ENCODE measurements at regions not wholly inside any gene's neighbourhood (a gene's known extent, or its start where the extent isn't known, plus 50 kb on each side); places are given as distances from the start of the nearest gene placed in this dataset.

GRCh38 chr22:34493486-34493885 lies 572.5 kb upstream of the ISX start:
- ATAC-seq: no peak
- H3K9me3 ChIP-seq: peaks cover 0 to 29% (median 5%) of the 10 kb centered on the region in 12 donors
- WGBS, 4 donors: 82 to 89% (median 86%) methylated on average over 3 of the region's 3 CpGs
- no peaks in the 10 kb centered on the region for H3K36me3 ChIP-seq
- intact Hi-C loops (cut with DNase I): no loop called here
- H3K4me3 ChIP-seq: no peak overlapping the region
- H3K4me1 ChIP-seq: no peaks in the 10 kb centered on the region
- no peak overlapping the region for H3K27ac ChIP-seq
- TF ChIP-seq POLR2A (IDR thresholded peaks at IDR 0.05) (no peak), CTCF (IDR thresholded peaks at IDR 0.05) (no peak)
- no peak for DNase-seq
- H3K27me3 ChIP-seq: peaks cover 0 to 2% (median 0%) of the 10 kb centered on the region in 9 donors

GRCh38 chr22:34501366-34501965 lies 564.5 kb upstream of the ISX start:
- Histone ChIP-seq H3K9me3 (peaks cover 0 to 20% (median 4%) of the 10 kb centered on the region in 12 donors), H3K4me3 (no peak overlapping the region), H3K27ac (no peak overlapping the region), H3K36me3 (no peaks in the 10 kb centered on the region), H3K4me1 (no peaks in the 10 kb centered on the region), H3K27me3 (peaks cover 0 to 6% (median 0%) of the 10 kb centered on the region in 9 donors)
- TF ChIP-seq CTCF (IDR thresholded peaks at IDR 0.05) (no peak), POLR2A (IDR thresholded peaks at IDR 0.05) (no peak)
- intact Hi-C loops (cut with DNase I): no loop called here
- DNase-seq (no peak), ATAC-seq (no peak)
- WGBS, 4 donors: 71 to 80% (median 75%) methylated on average over 1 of the region's 1 CpG

- 22 to 34% (median 30%) methylated on average over 5 of the region's 5 CpGs for WGBS, 4 donors
- ATAC-seq: no peak
Measured at GRCh38 chr22:34502821-34503220, 563.1 kb upstream of the ISX start.

GRCh38 chr22:34508797-34509196 lies 557.2 kb upstream of the ISX start:
- H3K27me3 ChIP-seq: peaks cover 0 to 11% (median 0%) of the 10 kb centered on the region in 9 donors
- H3K36me3 ChIP-seq: no peaks in the 10 kb centered on the region
- H3K27ac ChIP-seq: no peak overlapping the region
- no peak for TF ChIP-seq CTCF (IDR thresholded peaks at IDR 0.05)
- TF ChIP-seq POLR2A (IDR thresholded peaks at IDR 0.05): no peak
- H3K9me3 ChIP-seq: peaks cover 0 to 4% (median 0%) of the 10 kb centered on the region in 12 donors
- DNase-seq (no peak), ATAC-seq (no peak)
- H3K4me3 ChIP-seq: no peak overlapping the region
- 57 to 62% (median 60%) methylated on average over 6 of the region's 6 CpGs for WGBS, 4 donors
- intact Hi-C loops (cut with DNase I): no loop called here
- no peaks in the 10 kb centered on the region for H3K4me1 ChIP-seq

More at GRCh38 chr22:34502821-34503220, 563.1 kb upstream of the ISX start:
- Histone ChIP-seq H3K36me3 (no peaks in the 10 kb centered on the region), H3K4me1 (no peaks in the 10 kb centered on the region), H3K4me3 (no peak overlapping the region), H3K9me3 (peaks cover 0 to 9% (median under 1%) of the 10 kb centered on the region in 12 donors), H3K27ac (no peak overlapping the region), H3K27me3 (peaks cover 0 to 6% (median 0%) of the 10 kb centered on the region in 9 donors)
- TF ChIP-seq CTCF (IDR thresholded peaks at IDR 0.05) (no peak), POLR2A (IDR thresholded peaks at IDR 0.05) (no peak)
- DNase-seq: no peak
- intact Hi-C loops (cut with DNase I): no loop called here

Data from heart left ventricle (tissue), 16 donors.